Osteocyte (in vitro differentiated cells): ENCODE measurements at regions not wholly inside any gene's neighbourhood (a gene's known extent, or its start where the extent isn't known, plus 50 kb on each side); places are given as distances from the start of the nearest gene placed in this dataset.

Experiments used
- DNase-seq: peaks from one replicate; pipeline ENCODE4 v3.0.0; 2021; ENCODE audit warnings: mixed read lengths; ENCODE audit not compliant: unreplicated experiment; ENCODE audit errors: extremely low spot score
- H3K27ac Mint-ChIP-seq: one replicate; pipeline ENCODE4 v1.8.0; 2021; ENCODE audit warnings: mild to moderate bottlenecking, mixed read lengths; ENCODE audit not compliant: unreplicated experiment
- H3K27me3 Mint-ChIP-seq: one replicate; pipeline ENCODE4 v1.8.0; 2021; ENCODE audit warnings: mixed read lengths; ENCODE audit not compliant: unreplicated experiment
- H3K36me3 Mint-ChIP-seq: one replicate; pipeline ENCODE4 v1.8.0; 2021; ENCODE audit warnings: mixed read lengths; ENCODE audit not compliant: unreplicated experiment
- H3K4me1 Mint-ChIP-seq: one replicate; pipeline ENCODE4 v1.8.0; 2021; ENCODE audit warnings: mixed read lengths; ENCODE audit not compliant: unreplicated experiment
- H3K4me3 Mint-ChIP-seq: one replicate; pipeline ENCODE4 v1.8.0; 2021; ENCODE audit warnings: mild to moderate bottlenecking, moderate library complexity, mixed read lengths; ENCODE audit not compliant: unreplicated experiment
- H3K9me3 Mint-ChIP-seq: one replicate; pipeline ENCODE4 v1.8.0; 2021; ENCODE audit warnings: mixed read lengths; ENCODE audit not compliant: unreplicated experiment
- TF ChIP-seq, protein P1 (sequence below): fragments of 200-600 bp; sonication (generic); IDR thresholded peaks from 2 replicates; pipeline ENCODE4 v1.5.0; 2021; ENCODE audit warnings: antibody characterized with exemption, mild to moderate bottlenecking, moderate library complexity

DNA sequence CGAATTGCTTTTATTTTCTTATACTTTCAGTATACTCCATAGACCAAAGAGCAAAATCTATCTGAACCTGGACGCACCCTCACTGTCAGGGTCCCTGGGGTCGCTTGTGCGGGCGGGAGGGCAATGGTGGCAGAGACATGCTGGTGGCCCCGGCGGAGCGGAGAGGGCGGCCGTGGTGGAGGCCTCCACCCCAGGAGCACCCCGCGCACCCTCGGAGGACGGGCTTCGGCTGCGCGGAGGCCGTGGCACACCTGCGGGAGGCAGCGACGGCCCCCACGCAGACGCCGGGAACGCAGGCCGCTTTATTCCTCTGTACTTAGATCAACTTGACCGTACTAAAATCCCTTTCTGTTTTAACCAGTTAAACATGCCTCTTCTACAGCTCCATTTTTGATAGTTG, 1077.4 kb downstream of the BRD1 start:
- TF ChIP-seq, protein P1, sequence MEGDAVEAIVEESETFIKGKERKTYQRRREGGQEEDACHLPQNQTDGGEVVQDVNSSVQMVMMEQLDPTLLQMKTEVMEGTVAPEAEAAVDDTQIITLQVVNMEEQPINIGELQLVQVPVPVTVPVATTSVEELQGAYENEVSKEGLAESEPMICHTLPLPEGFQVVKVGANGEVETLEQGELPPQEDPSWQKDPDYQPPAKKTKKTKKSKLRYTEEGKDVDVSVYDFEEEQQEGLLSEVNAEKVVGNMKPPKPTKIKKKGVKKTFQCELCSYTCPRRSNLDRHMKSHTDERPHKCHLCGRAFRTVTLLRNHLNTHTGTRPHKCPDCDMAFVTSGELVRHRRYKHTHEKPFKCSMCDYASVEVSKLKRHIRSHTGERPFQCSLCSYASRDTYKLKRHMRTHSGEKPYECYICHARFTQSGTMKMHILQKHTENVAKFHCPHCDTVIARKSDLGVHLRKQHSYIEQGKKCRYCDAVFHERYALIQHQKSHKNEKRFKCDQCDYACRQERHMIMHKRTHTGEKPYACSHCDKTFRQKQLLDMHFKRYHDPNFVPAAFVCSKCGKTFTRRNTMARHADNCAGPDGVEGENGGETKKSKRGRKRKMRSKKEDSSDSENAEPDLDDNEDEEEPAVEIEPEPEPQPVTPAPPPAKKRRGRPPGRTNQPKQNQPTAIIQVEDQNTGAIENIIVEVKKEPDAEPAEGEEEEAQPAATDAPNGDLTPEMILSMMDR, result no peak
- Mint-ChIP-seq H3K27ac (no peak overlapping the region), H3K36me3 (peaks cover 4% of the 10 kb centered on the region), H3K9me3 (no peaks in the 10 kb centered on the region), H3K4me3 (no peak overlapping the region), H3K27me3 (no peaks in the 10 kb centered on the region), H3K4me1 (no peaks in the 10 kb centered on the region)
- peak; percentile 81 for DNase-seq

DNA sequence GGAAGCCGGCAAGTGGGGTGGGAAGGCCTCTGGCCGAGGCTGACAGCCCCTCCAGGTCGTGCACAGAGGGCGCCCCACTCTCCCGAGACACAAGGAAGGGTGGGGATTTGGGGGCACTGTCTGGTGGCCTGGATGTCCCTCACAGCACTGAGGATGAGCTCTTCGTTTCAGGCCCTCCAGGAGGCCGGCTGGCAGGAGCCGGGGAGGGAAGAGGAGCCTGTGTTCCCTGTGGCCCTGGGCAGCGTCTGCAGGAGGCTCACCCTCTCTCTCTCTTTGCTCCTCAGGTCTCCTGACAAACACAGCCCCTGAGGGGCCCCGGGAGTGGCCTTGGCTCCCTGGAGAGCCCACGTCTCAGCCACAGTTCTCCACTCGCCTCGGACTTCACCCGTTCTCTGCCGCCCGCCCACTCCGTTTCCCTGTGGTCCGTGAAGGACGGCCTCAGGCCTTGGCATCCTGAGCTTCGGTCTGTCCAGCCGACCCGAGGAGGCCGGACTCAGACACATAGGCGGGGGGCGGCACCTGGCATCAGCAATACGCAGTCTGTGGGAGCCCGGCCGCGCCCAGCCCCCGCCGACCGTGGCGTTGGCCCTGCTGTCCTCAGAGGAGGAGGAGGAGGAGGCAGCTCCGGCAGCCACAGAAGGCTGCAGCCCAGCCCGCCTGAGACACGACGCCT, 1078.0 kb downstream of the BRD1 start:
- Mint-ChIP-seq H3K4me1 (no peaks in the 10 kb centered on the region), H3K9me3 (no peaks in the 10 kb centered on the region), H3K27me3 (no peaks in the 10 kb centered on the region), H3K27ac (no peak overlapping the region), H3K36me3 (peaks cover 4% of the 10 kb centered on the region), H3K4me3 (no peak overlapping the region)
- peak; percentile 82 for DNase-seq
- TF ChIP-seq, protein P1, result no peak

DNA sequence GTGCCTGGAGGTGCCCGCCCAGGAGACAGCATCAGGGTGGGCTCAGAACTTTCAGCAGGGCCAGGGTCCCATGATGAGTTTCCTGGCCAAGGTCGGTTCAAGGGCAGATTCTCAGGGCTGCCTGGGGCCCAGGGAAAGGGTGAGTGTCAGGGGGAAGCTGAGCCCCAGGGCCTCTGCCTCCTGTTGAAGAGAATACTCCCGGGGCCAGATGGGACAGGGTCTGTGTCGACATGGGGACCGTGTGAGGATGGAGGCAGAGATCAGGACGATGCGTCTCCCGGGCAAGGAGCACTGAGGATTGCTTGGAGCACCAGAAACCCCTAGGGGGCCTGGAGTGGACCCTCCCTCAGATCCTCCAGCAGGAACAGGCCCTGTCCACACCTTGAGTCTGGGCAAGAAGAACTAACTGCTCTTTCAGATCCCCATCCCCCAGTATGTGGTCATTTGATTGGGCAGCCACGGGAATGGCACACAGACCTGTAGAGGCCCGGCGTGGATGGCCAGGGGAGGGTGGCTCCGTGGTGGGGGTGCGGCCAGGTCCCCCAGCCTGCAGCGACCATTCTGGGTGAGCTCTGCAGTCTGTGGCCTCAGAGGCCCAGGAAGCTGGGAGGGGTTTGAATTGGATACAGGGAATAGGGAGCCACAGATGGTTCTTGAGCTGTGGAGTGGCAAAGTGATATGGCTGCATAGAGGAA, 1078.7 kb downstream of the BRD1 start:
- DNase-seq, result peak; percentile 81
- no peaks in the 10 kb centered on the region for H3K9me3 Mint-ChIP-seq
- no peaks in the 10 kb centered on the region for H3K27me3 Mint-ChIP-seq
- H3K4me1 Mint-ChIP-seq, result no peaks in the 10 kb centered on the region
- TF ChIP-seq, protein P1, result no peak
- no peak overlapping the region for H3K27ac Mint-ChIP-seq
- H3K36me3 Mint-ChIP-seq, result peaks cover 4% of the 10 kb centered on the region
- H3K4me3 Mint-ChIP-seq, result no peak overlapping the region

DNA sequence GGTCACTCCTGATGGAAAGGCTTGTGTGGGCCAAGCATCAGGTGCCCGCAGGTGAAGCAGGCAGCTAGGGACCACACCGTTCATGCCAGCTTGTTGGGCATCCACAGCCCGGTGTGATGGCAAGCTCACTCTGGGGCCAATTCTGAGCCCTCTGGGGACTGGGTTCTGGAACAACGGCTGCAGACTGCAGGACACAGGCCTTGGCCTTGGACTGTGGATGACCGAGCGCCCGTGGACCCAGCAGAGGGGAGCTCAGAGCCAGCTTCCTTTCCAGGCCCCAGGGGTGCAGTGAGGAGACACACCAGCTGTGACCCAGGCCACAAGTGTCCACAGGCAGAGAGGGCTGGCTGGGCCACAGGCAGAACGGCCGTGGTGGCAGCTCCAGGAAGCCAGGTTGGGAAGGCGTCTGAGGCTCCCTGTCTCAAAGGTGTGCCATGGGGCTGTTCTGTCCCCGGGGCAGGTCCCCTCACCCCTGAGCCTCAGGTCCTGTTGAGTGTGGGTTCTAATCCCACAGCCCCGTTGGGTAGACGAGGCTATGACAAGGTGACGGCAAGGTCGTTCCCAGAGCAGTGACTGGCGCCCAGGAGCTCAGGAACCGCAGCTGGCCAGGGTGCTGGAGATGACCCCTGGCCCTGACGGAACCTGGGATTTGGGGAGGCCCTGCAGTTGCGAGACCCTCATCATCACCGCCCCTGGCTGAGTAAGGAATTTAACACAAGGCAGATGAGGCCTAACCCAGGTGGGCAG, 1079.4 kb downstream of the BRD1 start:
- H3K9me3 Mint-ChIP-seq, result no peaks in the 10 kb centered on the region
- peak; percentile 84 for DNase-seq
- H3K27me3 Mint-ChIP-seq, result no peaks in the 10 kb centered on the region
- H3K4me1 Mint-ChIP-seq, result no peaks in the 10 kb centered on the region
- no peak overlapping the region for H3K4me3 Mint-ChIP-seq
- H3K36me3 Mint-ChIP-seq, result peaks cover 4% of the 10 kb centered on the region
- TF ChIP-seq, protein P1, result no peak
- no peak overlapping the region for H3K27ac Mint-ChIP-seq
